SH-SY5Y (cell line): ENCODE measurements at regions not wholly inside any gene's neighbourhood (a gene's known extent, or its start where the extent isn't known, plus 50 kb on each side); places are given as distances from the start of the nearest gene placed in this dataset.
A peak's percentile ranks its signal among the peaks of the same experiment; 100 is the strongest.

Source experiments
- GATA2 ChIP-seq: IDR thresholded peaks from 2 replicates; pipeline ENCODE4 v1.6.1; 2011; ENCODE audit warnings: mild to moderate bottlenecking, low read depth, low read length
- GATA3 ChIP-seq: IDR thresholded peaks from 2 replicates; pipeline ENCODE4 v1.6.1; 2011; ENCODE audit warnings: low read depth, mild to moderate bottlenecking, low read length, moderate library complexity

DNA sequence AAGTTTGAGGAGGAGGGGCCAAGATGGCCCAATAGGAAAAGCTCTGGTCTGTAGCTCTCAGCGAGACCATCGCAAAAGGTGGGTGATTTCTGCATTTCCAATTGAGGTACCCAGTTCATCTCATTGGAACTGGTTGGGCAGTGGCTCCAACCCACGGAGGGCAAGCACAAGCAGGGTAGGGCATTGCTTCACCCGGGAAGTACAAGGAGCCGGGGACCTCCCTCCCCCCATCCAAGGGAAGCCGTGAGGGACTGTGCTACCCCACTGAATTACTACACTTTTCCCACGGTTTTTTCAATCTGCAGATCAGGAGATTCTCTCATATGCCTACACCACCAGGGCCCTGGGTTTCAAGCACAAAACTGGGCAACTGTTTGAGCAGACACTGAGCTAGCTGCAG lies 58.0 kb upstream of the EFCAB3 start:
- no peak for TF ChIP-seq GATA3
- no peak for TF ChIP-seq GATA2

DNA sequence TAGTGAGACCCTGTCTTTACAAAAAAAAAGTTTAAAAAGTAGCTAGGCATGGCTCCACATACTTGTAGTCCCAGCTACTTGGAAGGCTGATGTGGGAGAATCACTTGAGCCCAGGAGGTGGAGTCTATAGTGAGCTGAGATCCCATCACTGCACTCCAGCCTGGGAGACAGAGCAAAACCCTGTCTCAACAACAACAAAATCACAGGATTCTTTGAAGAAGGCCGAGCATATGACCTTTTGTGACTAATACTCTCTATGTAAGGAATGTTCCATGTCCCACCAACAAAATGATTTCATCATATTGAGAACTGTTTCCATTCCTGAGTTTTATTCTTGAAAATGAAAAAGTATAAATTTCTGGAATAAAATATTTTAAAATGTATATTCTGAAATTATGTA lies 58.9 kb upstream of the EFCAB3 start:
- TF ChIP-seq GATA2, result no peak
- TF ChIP-seq GATA3, result no peak

DNA sequence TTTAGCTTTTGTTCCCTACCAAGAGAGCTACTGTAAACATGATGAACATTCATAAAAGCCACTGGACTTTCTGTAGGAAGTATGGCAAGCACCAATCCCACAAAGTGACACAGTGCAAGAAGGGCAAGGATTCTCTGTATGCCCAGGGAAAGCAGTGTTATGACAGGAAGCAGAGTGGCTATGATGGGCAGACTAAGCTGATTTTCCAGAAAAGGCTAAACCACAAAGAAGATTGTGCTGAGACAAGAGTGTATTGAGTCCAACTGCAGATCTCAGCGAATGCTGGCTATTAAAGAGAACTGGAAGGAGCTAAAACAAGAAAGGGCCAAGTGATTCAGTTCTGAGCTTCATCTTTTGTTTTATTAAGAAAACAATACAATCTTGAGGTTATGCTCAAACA lies 60.5 kb upstream of the EFCAB3 start:
- no peak for TF ChIP-seq GATA3
- TF ChIP-seq GATA2, result no peak

DNA sequence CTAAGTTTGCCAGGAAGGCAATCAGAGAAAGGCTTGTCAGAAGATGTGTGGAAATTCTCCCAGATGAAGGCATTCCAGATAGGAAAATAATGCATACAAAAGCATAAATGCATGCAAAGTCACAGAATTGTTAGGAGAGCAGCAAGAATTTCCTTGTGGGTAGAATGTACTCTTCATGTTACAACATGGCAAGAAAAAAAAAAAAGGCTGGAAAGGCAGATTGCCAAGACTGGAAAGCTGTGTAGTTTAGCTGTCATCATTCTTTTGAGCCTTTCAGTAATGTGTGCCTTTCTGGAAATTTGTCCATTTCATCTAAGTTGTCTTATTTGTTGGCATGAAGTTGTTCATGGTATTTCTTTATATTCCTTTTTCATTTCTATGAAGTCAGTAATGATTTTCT lies 71.0 kb upstream of the EFCAB3 start:
- TF ChIP-seq GATA3, result no peak
- no peak for TF ChIP-seq GATA2

DNA sequence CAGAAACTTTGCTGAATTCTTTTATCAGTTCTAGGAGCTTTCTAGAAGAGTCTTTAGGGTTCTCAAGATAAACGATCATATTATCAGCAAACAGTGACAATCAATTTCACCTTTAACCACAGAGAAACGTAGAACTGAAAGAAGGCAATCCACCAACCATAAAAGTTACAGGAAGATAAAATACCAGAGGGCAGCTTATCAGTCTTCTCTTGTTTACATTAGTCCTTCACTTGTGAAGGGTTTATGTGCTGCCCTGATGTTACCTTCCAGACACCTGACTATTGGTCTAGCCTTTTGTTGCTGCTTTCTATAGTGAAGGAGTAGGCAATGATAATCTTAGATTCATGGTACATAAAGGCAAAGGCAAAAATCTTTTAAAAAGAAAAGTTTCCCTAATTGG lies 73.2 kb upstream of the EFCAB3 start:
- no peak for TF ChIP-seq GATA3
- no peak for TF ChIP-seq GATA2

DNA sequence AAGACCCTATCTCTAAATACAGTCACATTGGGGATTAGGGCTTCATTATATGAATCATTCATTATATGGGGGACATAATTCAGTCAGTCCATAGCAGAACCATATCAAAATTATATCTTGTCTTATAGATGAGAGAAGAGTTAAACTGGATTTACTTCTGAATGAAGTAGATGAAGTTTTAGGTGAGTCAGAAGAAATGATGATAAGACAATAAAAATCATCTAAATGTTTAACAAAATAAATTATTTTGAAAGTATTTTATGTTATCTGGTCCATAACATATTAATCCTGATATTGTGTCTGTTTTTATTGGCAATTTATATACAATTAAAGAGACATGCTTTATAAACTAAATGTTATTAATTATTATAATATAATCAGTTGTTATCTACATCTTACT lies 76.9 kb upstream of the EFCAB3 start:
- no peak for TF ChIP-seq GATA3
- no peak for TF ChIP-seq GATA2

DNA sequence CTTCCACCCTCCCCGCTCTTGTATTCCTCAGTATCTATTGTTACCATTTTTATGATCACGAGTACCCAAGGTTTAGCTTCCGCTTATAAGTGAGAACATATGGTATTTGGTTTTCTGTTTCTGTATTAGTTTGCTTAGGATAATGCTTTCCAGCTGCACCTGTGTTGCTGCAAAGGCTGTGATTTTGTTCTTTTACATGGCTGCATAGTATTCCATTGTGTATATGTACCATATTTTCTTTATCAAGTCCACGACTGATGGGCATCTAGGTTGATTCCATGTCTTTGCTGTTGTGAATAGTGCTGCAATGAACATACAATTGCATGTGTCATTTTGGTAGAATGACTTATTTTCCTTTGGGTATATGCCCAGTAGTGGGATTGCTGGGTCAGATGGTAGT lies 79.7 kb upstream of the EFCAB3 start:
- TF ChIP-seq GATA3, result no peak
- no peak for TF ChIP-seq GATA2

DNA sequence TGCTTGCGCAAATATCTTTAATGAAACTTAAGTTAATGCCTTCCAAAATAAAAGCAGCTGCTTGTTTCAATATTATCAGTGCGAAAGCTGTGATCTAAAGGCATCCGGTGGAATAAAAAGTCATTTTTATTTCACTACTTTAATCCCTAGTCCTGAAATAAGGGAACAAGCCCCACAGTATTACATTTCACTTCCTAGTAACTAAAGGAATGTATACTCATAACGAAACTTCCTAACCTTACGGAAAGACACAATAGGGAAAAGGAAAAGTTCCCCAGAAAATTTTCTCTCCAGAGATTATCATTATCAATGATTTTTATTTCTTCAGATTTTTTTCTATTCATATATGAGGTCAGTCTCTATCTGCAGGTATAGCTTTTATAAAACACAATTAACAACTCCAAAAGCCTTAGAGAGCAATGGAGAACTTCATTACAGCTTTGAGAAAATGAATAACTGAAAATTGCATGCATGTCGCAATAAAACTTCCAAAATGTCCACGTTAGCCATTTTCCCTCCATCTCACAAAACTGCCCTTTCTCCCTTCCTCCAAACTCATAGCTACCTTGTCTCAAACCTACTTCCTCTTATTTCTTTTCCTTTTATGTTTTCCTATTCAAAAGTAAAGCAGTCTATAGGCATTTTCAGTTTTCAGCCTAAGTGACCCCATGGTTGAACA lies 154.3 kb upstream of the MED13 start:
- no peak for TF ChIP-seq GATA3
- TF ChIP-seq GATA2, result no peak

DNA sequence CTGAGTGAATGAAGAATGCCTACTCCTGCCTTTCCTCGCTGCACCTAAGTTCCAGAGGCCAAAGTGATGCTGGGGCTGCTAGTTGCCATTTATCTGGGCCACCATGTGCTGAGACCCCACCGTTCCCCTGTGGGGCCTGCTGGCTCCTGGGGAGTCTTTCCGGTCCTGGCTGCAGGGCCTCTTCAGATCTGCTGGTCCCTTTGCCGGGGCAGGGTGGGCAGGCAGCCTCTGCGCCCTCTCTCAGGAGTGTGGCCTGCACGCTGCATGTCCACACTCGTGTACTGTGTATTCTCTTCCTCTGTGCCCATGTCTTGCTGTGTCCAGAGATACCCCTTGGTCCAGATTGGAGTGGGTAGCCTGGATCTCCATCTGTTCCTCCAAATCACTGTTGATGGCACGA lies 151.8 kb upstream of the MED13 start:
- TF ChIP-seq GATA3 (no peak), GATA2 (no peak)

DNA sequence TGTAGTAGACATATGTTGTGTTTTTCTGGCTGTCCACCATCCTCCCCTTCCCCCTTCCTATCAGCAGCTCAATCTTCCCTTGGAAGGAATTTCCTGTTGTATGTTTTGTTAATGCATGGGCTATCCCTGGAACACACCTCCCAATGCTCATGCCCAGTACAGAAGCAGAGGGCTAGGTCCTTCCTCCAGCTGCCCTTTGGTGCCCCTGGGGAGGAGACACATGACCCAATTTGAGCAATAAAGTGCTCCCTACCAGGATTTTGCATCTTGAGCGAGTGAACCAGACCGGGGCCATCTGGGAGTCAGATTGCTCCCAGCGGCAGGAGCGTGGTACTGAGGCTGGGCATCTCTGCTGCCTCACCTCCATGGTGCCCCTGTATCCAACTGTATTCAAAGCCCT lies 141.5 kb upstream of the MED13 start:
- TF ChIP-seq GATA3 (no peak), GATA2 (peak; percentile 64; the same call in 1 of the 2 replicates)

DNA sequence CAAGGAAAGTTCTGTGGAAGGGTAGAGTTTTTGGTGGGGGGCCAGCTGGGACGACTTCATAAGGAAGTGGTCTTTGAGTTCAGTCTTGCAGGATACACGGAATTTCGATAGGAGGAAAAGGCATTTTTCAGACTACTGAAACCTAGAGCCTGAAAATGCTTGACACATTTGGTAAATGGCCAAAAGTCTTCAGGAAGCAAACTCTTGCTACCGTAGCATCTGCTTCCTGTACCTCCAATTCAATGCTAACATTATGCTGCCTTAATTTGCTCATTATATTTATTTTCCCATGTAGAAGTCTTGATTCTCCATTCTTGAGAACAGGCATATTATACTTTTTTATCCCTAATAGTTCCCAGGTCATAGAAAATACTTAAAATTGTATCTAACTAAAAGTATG lies 129.3 kb upstream of the MED13 start:
- no peak for TF ChIP-seq GATA2
- TF ChIP-seq GATA3, result no peak

DNA sequence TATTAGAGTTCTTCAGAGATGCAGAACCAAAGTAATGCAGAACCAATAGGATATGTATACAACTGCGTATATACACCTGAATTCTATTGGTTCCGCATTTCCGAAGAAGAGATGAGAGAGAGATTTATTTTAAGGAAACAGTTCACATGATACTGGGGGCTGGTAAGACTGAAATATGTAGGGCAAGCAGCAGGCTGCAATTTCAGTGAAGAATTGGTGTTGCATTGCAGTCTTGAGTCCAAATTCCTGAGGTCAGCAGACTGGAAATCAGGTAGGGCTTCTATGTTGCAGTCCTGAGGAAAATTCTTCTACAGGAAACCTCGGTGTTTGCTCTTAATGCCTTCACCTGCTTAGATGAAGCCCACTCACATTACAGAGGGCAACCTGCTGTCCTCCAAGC lies 128.2 kb upstream of the MED13 start:
- TF ChIP-seq GATA2 (no peak), GATA3 (no peak)

DNA sequence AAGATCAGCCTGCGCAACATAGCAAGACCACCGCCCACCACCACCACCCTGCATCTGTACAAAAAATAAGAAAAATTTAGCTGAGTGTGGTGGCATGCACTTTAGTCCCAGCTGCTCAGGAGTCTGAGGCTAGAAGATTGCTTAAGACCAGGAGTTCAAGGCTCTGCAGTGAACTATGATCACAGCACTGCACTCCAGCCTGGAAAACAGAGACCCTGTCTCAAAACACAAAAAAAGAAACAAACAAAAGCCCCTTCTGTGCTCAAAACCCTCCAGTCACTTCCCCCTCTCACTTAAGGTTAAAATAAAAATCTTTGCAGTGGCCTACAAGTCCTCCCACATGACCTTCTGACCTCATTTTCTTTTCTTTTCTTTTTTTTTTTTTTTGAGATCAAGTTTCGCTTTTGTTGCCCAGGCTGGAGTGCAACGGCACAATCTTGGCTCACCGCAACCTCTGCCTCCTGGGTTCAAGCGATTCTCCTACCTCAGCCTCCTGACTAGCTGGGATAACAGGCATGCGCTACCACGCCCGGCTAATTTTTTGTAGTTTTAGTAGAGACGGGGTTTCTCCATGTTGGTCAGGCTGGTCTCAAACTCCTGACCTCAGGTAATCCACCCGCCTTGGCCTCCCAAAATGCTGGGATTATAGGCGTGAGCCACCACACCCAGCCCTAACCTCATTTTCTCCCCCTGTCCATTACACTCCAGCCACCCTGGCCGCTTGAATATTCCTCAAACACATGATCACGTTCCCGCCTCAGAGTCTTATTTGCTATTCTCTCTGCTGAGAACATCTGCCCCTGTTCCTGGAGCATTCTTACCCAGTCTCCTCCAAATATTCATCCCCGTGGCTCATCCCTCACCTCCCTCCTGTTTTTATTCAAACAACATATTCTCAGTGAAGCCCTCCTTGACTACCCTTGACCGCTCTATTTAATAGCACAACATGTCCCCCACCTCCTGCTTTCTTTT lies 126.6 kb upstream of the MED13 start:
- TF ChIP-seq GATA3 (no peak), GATA2 (no peak)

DNA sequence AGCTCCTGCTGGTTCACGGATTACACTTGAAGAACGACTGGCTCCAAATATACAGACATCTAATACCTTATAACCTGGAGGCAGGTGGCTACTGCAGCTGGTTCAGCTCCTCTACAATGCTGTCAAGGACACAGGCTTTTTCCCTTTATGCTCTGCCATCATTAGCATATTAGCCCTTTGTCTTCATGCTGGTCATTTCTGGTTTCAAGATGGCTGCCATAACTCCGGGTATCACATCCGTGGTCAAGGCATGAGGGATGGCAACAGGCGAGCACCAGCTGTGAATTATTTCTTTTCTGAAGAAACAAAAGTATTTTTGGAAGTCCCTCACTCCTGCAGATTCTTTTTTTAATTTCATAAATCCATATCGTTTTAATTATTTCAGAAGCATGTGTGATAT lies 124.3 kb upstream of the MED13 start:
- TF ChIP-seq GATA3, result no peak
- TF ChIP-seq GATA2, result no peak

DNA sequence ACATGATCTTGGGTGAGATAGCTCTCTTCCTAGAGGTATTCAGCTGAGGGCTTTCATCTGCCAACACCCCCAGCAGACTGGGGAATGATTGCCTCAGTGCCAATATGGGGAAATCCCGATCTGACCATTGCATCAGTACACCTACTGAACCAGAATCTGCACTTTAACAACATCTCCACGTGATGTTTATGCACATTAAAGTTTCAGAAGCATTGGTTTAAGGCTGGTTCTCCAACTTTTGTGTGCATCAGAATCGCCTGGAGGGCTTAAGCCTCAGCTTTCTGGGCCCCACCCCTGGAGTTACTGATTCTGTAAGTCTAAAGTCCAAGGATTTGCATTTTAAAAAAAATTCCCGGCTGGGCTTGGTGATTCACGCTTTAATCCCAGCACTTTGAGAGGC lies 123.6 kb upstream of the MED13 start:
- TF ChIP-seq GATA2 (no peak), GATA3 (no peak)
